SU-DHL-6 (cell line): ENCODE measurements at regions not wholly inside any gene's neighbourhood (a gene's known extent, or its start where the extent isn't known, plus 50 kb on each side); places are given as distances from the start of the nearest gene placed in this dataset.

ENCODE experiments used
- H2AFZ ChIP-seq: fragments of 200-600 bp; sonication (generic); 2 replicates; pipeline ENCODE4 v1.6.1; 2014; ENCODE audit warnings: low read depth, mild to moderate bottlenecking, moderate library complexity, mixed read lengths, antibody characterized with exemption, low read length; ENCODE audit not compliant: severe bottlenecking
- H3F3A ChIP-seq: fragments of 200-600 bp; shearing (Covaris generic); 2 replicates; pipeline ENCODE4 v1.6.0; 2016; ENCODE audit warnings: antibody characterized with exemption, mild to moderate bottlenecking; ENCODE audit not compliant: insufficient read depth
- H3K27ac ChIP-seq: fragments of 200-600 bp; sonication (generic); 2 replicates; pipeline ENCODE4 v1.5.1; 2016; ENCODE audit warnings: low read depth, mild to moderate bottlenecking, low read length, moderate library complexity, mixed read lengths
- H3K27me3 ChIP-seq: fragments of 200-600 bp; sonication (generic), shearing (Covaris generic); 2 replicates; pipeline ENCODE4 v1.6.0; 2014; ENCODE audit warnings: mild to moderate bottlenecking, low read length
- H3K36me3 ChIP-seq: fragments of 200-600 bp; sonication (generic); 2 replicates; pipeline ENCODE4 v1.6.1; 2014; ENCODE audit warnings: mild to moderate bottlenecking, low read length, mixed read lengths
- H3K4me2 ChIP-seq: fragments of 300-600, 200-600 bp; shearing (Covaris generic), sonication (generic); 2 replicates; pipeline ENCODE4 v1.6.0; 2014; ENCODE audit warnings: low read length, low read depth, mild to moderate bottlenecking; ENCODE audit not compliant: poor library complexity, severe bottlenecking
- H3K4me3 ChIP-seq: fragments of 200-600 bp; sonication (generic); 2 replicates; pipeline ENCODE4 v1.5.1; 2014; ENCODE audit warnings: antibody characterized with exemption, low read length, mild to moderate bottlenecking, mixed read lengths; ENCODE audit not compliant: insufficient read depth, poor library complexity, severe bottlenecking
- H3K79me2 ChIP-seq: fragments of 200-600 bp; sonication (generic); 2 replicates; pipeline ENCODE4 v1.6.1; 2014; ENCODE audit warnings: mild to moderate bottlenecking, low read length, moderate library complexity; ENCODE audit not compliant: insufficient read depth
- H3K9ac ChIP-seq: fragments of 200-600 bp; sonication (generic); 2 replicates; pipeline ENCODE4 v1.7.0; 2014; ENCODE audit warnings: mild to moderate bottlenecking, low read length
- H3K9me2 ChIP-seq: fragments of 200-600 bp; sonication (generic); replicated peaks from 2 replicates; pipeline ENCODE4 v1.6.1; 2014; ENCODE audit warnings: low read length; ENCODE audit not compliant: insufficient read depth
- H3K9me3 ChIP-seq: fragments of 200-600 bp; sonication (generic); 2 replicates; pipeline ENCODE4 v1.6.1; 2014; ENCODE audit warnings: low read length, mixed read lengths; ENCODE audit not compliant: insufficient read depth
- H4K20me1 ChIP-seq: fragments of 200-600 bp; sonication (generic); 2 replicates; pipeline ENCODE4 v1.6.1; 2014; ENCODE audit warnings: low read depth, mild to moderate bottlenecking, antibody characterized with exemption, low read length, moderate library complexity, mixed read lengths
- CTCF ChIP-seq: fragments of 200-600 bp; sonication (generic); IDR thresholded peaks from one replicate; pipeline ENCODE4 v1.5.1; 2017; ENCODE audit warnings: antibody characterized with exemption, mild to moderate bottlenecking, low read length, moderate library complexity; ENCODE audit not compliant: insufficient read depth, poor library complexity, severe bottlenecking
- EZH2phosphoT487 ChIP-seq: fragments of 200-600 bp; sonication (generic), shearing (Covaris generic); conservative IDR thresholded peaks from 2 replicates; pipeline ENCODE4 v1.6.1; 2018; ENCODE audit warnings: mild to moderate bottlenecking, antibody characterized with exemption, low read length, moderate library complexity, mixed read lengths

- H3K36me3 ChIP-seq, result no peaks in the 10 kb centered on the region
- H3F3A ChIP-seq, result no peaks in the 10 kb centered on the region
- H3K4me2 ChIP-seq, result no peak overlapping the region
- H3K9ac ChIP-seq, result no peak overlapping the region
- H3K9me3 ChIP-seq, result no peaks in the 10 kb centered on the region
- TF ChIP-seq CTCF, result no peak
- TF ChIP-seq EZH2phosphoT487, result no peak
- no peak overlapping the region for H3K27ac ChIP-seq
- no peaks in the 10 kb centered on the region for H3K79me2 ChIP-seq
- H4K20me1 ChIP-seq, result no peaks in the 10 kb centered on the region
- H2AFZ ChIP-seq, result no peak overlapping the region
- no peaks in the 10 kb centered on the region for H3K9me2 ChIP-seq
- H3K27me3 ChIP-seq, result no peaks in the 10 kb centered on the region
- no peak overlapping the region for H3K4me3 ChIP-seq
Measured at GRCh38 chr10:28375399-28376354, 72.8 kb upstream of the MPP7 start.

GRCh38 chr10:28378986-28379585 is 76.2 kb upstream of the MPP7 start:
- no peaks in the 10 kb centered on the region for H3K79me2 ChIP-seq
- no peak overlapping the region for H3K4me2 ChIP-seq
- H3F3A ChIP-seq, result no peaks in the 10 kb centered on the region
- H3K36me3 ChIP-seq, result no peaks in the 10 kb centered on the region
- H3K4me3 ChIP-seq, result no peak overlapping the region
- TF ChIP-seq CTCF (no peak), EZH2phosphoT487 (no peak)
- H4K20me1 ChIP-seq, result no peaks in the 10 kb centered on the region
- H3K9ac ChIP-seq, result no peak overlapping the region
- no peak overlapping the region for H2AFZ ChIP-seq
- no peaks in the 10 kb centered on the region for H3K9me2 ChIP-seq
- no peaks in the 10 kb centered on the region for H3K27me3 ChIP-seq
- no peak overlapping the region for H3K27ac ChIP-seq
- no peaks in the 10 kb centered on the region for H3K9me3 ChIP-seq

GRCh38 chr10:28381466-28381865 is 78.6 kb upstream of the MPP7 start:
- no peak overlapping the region for H3K4me3 ChIP-seq
- H4K20me1 ChIP-seq, result no peaks in the 10 kb centered on the region
- no peak overlapping the region for H3K9ac ChIP-seq
- H3K27me3 ChIP-seq, result no peaks in the 10 kb centered on the region
- H3K9me3 ChIP-seq, result no peaks in the 10 kb centered on the region
- H3K4me2 ChIP-seq, result no peak overlapping the region
- H3K27ac ChIP-seq, result no peak overlapping the region
- TF ChIP-seq CTCF (no peak), EZH2phosphoT487 (no peak)
- no peaks in the 10 kb centered on the region for H3F3A ChIP-seq
- H3K36me3 ChIP-seq, result no peaks in the 10 kb centered on the region
- no peaks in the 10 kb centered on the region for H3K9me2 ChIP-seq
- H2AFZ ChIP-seq, result no peak overlapping the region
- no peaks in the 10 kb centered on the region for H3K79me2 ChIP-seq
